Endothelial cell of umbilical vein (primary cell): ENCODE measurements at regions not wholly inside any gene's neighbourhood (a gene's known extent, or its start where the extent isn't known, plus 50 kb on each side); places are given as distances from the start of the nearest gene placed in this dataset.

Experiments used
- BruUV-seq: library from RNA; stranded (reverse); fragments of 400-500 nt; replicated peaks from 2 replicates; lab custom pipeline; 2021; lab: Mats Ljungman, UMichigan
- CTCF ChIA-PET: fragments of 300-600, 350-600 bp; sonication (Branson Sonifier 250); formaldehyde crosslinking; loops from one replicate; lab custom pipeline; 2021; ENCODE audit warnings: antibody characterized with exemption, inconsistent platforms; lab: Charles Lee
- POLR2A ChIA-PET: fragments of 300-600, 350-600 bp; sonication (Branson Sonifier 250); formaldehyde crosslinking; loops from one replicate; lab custom pipeline; 2021; ENCODE audit warnings: antibody characterized with exemption, inconsistent platforms; lab: Charles Lee
- DNase-seq: peaks from one replicate; pipeline ENCODE4 v3.0.0-alpha.2; 2011; ENCODE audit warnings: low read depth, low spot score
- FAIRE-seq: peaks from 2 replicates; lab custom pipeline; 2011; peaks lifted over from hg19 to GRCh38; lab: Jason Lieb, UNC
- H2AFZ ChIP-seq: 2 replicates; pipeline ENCODE4 v1.6.0; 2012; ENCODE audit warnings: low read depth, low read length, control low read depth, inconsistent platforms
- H3K27ac ChIP-seq: 2 replicates; pipeline ENCODE4 v1.5.1; 2011; ENCODE audit warnings: low read depth, mild to moderate bottlenecking, control low read depth, low read length, moderate library complexity; ENCODE audit not compliant: insufficient read depth
- H3K27me3 ChIP-seq, 2 experiments: 2 replicates each; pipeline versions ENCODE4 v1.6.0 to v1.6.1; 2011; ENCODE audit warnings: low read length in 2 of 2, mixed read lengths in 1 of 2; ENCODE audit not compliant: control insufficient read depth in 2 of 2, insufficient read depth in 2 of 2
- H3K36me3 ChIP-seq, 2 experiments: 2 replicates in 1 of 2; 3 replicates in 1 of 2; pipeline ENCODE4 v1.5.1; 2011; ENCODE audit warnings: low read length in 2 of 2, mild to moderate bottlenecking in 1 of 2, moderate library complexity in 1 of 2; ENCODE audit not compliant: control insufficient read depth in 2 of 2, insufficient read depth in 2 of 2; ENCODE audit errors: extremely low read depth in 1 of 2
- H3K4me1 ChIP-seq: 3 replicates; pipeline ENCODE4 v1.5.1; 2011; ENCODE audit warnings: mild to moderate bottlenecking, low read length; ENCODE audit not compliant: control insufficient read depth, insufficient read depth; ENCODE audit errors: extremely low read depth
- H3K4me2 ChIP-seq: 2 replicates; pipeline ENCODE4 v1.6.1; 2011; ENCODE audit warnings: low read length, control low read depth, mixed read lengths; ENCODE audit not compliant: insufficient read depth
- H3K4me3 ChIP-seq, 3 experiments: fragments of 200-600 bp in 1 of 3; sonication (generic), shearing (Covaris generic) in 1 of 3; replicated peaks in 1 of 3; 2 replicates each; pipeline ENCODE4 v1.5.1; 2011 to 2016; ENCODE audit warnings: control low read depth in 3 of 3, low read length in 3 of 3, mild to moderate bottlenecking in 2 of 3, inconsistent platforms in 1 of 3, low read depth in 1 of 3, moderate library complexity in 1 of 3; ENCODE audit not compliant: insufficient read depth in 1 of 3
- H3K79me2 ChIP-seq: 2 replicates; pipeline ENCODE4 v1.6.0; 2012; ENCODE audit warnings: low read length, inconsistent platforms; ENCODE audit not compliant: control insufficient read depth, insufficient read depth
- H3K9ac ChIP-seq: replicated peaks from 2 replicates; pipeline ENCODE3; 2011; ENCODE audit warnings: low read length, control low read depth; ENCODE audit not compliant: insufficient read depth; ENCODE audit errors: extremely low read depth
- H3K9me1 ChIP-seq: replicated peaks from 3 replicates; pipeline ENCODE4 v1.6.0; 2011; ENCODE audit warnings: mild to moderate bottlenecking, low read length; ENCODE audit not compliant: control insufficient read depth, insufficient read depth; ENCODE audit errors: extremely low read depth
- H3K9me3 ChIP-seq: replicated peaks from 2 replicates; pipeline ENCODE4 v1.5.1; 2012; ENCODE audit warnings: low read length, inconsistent platforms; ENCODE audit not compliant: control insufficient read depth, insufficient read depth
- H4K20me1 ChIP-seq: replicated peaks from 2 replicates; pipeline ENCODE3; 2011; ENCODE audit warnings: mild to moderate bottlenecking, low read length; ENCODE audit not compliant: control insufficient read depth, insufficient read depth; ENCODE audit errors: extremely low read depth
- EZH2 ChIP-seq: IDR thresholded peaks from 2 replicates; pipeline ENCODE4 v1.6.1; 2012; ENCODE audit warnings: borderline replicate concordance, low read depth, mild to moderate bottlenecking, moderate library complexity, low read length, inconsistent platforms; ENCODE audit not compliant: severe bottlenecking
- FOS ChIP-seq: IDR thresholded peaks from 2 replicates; pipeline ENCODE4 v1.6.1; 2011; ENCODE audit warnings: mild to moderate bottlenecking, low read length, moderate library complexity, borderline replicate concordance; ENCODE audit not compliant: insufficient read depth
- GATA2 ChIP-seq: IDR thresholded peaks from 2 replicates; pipeline ENCODE4 v1.7.0; 2011; ENCODE audit warnings: low read depth, mild to moderate bottlenecking, moderate library complexity, mixed read lengths, low read length; ENCODE audit not compliant: insufficient read length, insufficient read depth
- JUN ChIP-seq: IDR thresholded peaks from 2 replicates; pipeline ENCODE4 v1.6.1; 2011; ENCODE audit warnings: borderline replicate concordance, low read depth; ENCODE audit not compliant: insufficient read length, insufficient read depth
- MYC ChIP-seq: IDR thresholded peaks from one replicate; pipeline ENCODE4 v1.6.1; 2011; ENCODE audit warnings: mild to moderate bottlenecking, low read depth, low read length
- POLR2A ChIP-seq: IDR thresholded peaks from 2 replicates; pipeline ENCODE4 v1.6.1; 2012; ENCODE audit warnings: low read depth, mild to moderate bottlenecking, control low read depth, low read length
- POLR2AphosphoS5 ChIP-seq: IDR thresholded peaks from 2 replicates; pipeline ENCODE4 v1.6.1; 2012; ENCODE audit warnings: low read depth, mild to moderate bottlenecking, control low read depth, low read length, moderate library complexity; ENCODE audit not compliant: insufficient read depth
- dilution Hi-C: fragments of 300-500 bp; cut with MboI; formaldehyde crosslinking; loops from one replicate; pipeline ENCODE4 v1.15.0; 2019; ENCODE audit warnings: low sequenced_read_pairs; ENCODE audit not compliant: extremely low pct_ligation_motif_present
- intact Hi-C: fragments of 100-400 bp; cut with micrococcal nuclease; formaldehyde crosslinking; loops from one replicate; pipeline ENCODE4 v1.10.0; 2022
- TF ChIP-seq, protein P1 (sequence below): IDR thresholded peaks from 2 replicates; pipeline ENCODE4 v1.6.1; 2011; ENCODE audit not compliant: insufficient read depth, insufficient read length
- TF ChIP-seq, protein P2 (sequence below), 2 donors: IDR thresholded peaks; 1 replicate in 1 of 2; 2 replicates in 1 of 2; pipeline ENCODE4 v1.5.1; 2011; ENCODE audit warnings: low read length in 2 of 2, mild to moderate bottlenecking in 2 of 2, moderate library complexity in 2 of 2, control low read depth in 1 of 2, inconsistent platforms in 1 of 2, low read depth in 1 of 2; ENCODE audit not compliant: insufficient read depth in 1 of 2; ENCODE audit errors: extremely low read depth in 1 of 2

DNA sequence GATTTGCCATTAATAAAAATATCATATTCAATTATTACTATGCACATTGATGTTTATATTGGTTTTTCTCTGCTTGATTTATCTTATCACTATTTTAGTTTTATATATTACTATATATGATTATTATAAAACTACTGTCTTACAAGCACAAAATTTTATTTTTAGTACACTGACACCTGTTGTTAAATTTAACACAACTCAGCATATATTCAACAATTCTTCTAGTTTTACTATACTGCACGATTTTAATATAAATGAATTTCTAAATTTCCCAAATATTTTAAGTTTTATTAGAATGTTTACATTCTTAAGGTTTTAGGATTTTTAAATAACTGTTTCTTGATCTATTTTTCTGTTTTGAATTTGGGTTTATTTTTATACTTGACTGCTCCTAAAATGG, 889.8 kb upstream of the GJE1 start:
- FAIRE-seq (no peak), DNase-seq (no peak)
- Histone ChIP-seq H3K79me2 (no peaks in the 10 kb centered on the region), H4K20me1 (no peaks in the 10 kb centered on the region), H3K4me1 (no peaks in the 10 kb centered on the region), H3K4me3 (no peak overlapping the region), H3K9ac (no peak overlapping the region), H3K27me3 (no peaks in the 10 kb centered on the region), H3K4me2 (no peak overlapping the region), H3K36me3 (no peaks in the 10 kb centered on the region), H2AFZ (no peak overlapping the region), H3K27ac (no peak overlapping the region), H3K9me3 (no peaks in the 10 kb centered on the region), H3K9me1 (no peaks in the 10 kb centered on the region)
- TF ChIP-seq MYC (no peak), FOS (no peak), POLR2A (no peak), EZH2 (no peak), GATA2 (no peak)
- TF ChIP-seq, protein P1, sequence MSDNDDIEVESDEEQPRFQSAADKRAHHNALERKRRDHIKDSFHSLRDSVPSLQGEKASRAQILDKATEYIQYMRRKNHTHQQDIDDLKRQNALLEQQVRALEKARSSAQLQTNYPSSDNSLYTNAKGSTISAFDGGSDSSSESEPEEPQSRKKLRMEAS, result no peak
- dilution Hi-C loops, result no loop called here
- no TSS peak for BruUV-seq
- intact Hi-C loops, result no loop called here
- POLR2A ChIA-PET, result no interaction called here
- CTCF ChIA-PET, result no interaction called here

DNA sequence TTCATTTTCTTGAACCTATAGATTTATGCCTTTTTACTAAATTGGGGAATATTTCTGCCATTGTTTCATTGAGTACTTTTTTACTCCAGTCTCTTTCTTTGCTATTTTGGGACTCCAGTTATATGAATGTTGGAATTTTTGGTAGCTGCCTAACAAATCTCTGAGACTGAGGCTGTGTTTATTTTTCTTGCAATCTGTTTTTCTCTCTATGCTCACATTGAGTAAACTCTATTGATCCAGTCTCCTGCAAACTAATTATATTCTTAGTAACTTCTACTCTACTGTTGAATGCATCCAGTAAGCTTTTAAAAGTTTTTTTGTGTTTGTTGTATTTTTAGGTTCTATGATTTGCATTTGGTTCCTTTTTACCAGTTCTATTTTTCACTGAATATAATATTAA, 903.4 kb upstream of the GJE1 start:
- CTCF ChIA-PET, result no interaction called here
- Histone ChIP-seq H4K20me1 (no peaks in the 10 kb centered on the region), H3K36me3 (no peaks in the 10 kb centered on the region), H2AFZ (no peak overlapping the region), H3K79me2 (no peaks in the 10 kb centered on the region), H3K27me3 (no peaks in the 10 kb centered on the region), H3K4me2 (no peak overlapping the region), H3K4me1 (no peaks in the 10 kb centered on the region), H3K27ac (no peak overlapping the region), H3K9me1 (no peaks in the 10 kb centered on the region), H3K4me3 (no peak overlapping the region), H3K9ac (no peak overlapping the region), H3K9me3 (no peaks in the 10 kb centered on the region)
- dilution Hi-C loops (no loop called here), intact Hi-C loops (no loop called here)
- TF ChIP-seq, protein P1, result no peak
- TF ChIP-seq POLR2AphosphoS5 (no peak), POLR2A (no peak), MYC (no peak), JUN (no peak), GATA2 (no peak), FOS (no peak), EZH2 (no peak)
- TF ChIP-seq, protein P2, sequence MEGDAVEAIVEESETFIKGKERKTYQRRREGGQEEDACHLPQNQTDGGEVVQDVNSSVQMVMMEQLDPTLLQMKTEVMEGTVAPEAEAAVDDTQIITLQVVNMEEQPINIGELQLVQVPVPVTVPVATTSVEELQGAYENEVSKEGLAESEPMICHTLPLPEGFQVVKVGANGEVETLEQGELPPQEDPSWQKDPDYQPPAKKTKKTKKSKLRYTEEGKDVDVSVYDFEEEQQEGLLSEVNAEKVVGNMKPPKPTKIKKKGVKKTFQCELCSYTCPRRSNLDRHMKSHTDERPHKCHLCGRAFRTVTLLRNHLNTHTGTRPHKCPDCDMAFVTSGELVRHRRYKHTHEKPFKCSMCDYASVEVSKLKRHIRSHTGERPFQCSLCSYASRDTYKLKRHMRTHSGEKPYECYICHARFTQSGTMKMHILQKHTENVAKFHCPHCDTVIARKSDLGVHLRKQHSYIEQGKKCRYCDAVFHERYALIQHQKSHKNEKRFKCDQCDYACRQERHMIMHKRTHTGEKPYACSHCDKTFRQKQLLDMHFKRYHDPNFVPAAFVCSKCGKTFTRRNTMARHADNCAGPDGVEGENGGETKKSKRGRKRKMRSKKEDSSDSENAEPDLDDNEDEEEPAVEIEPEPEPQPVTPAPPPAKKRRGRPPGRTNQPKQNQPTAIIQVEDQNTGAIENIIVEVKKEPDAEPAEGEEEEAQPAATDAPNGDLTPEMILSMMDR (IDR thresholded peaks at IDR 0.05; ENCODE audit: extremely low read depth in 1 of 2, insufficient read depth in 1 of 2, low read depth in 1 of 2, low read length in 2 of 2), result no peak
- POLR2A ChIA-PET, result no interaction called here
- no TSS peak for BruUV-seq
- DNase-seq (no peak), FAIRE-seq (no peak)
